ENCODE measurements at regions not wholly inside any gene's neighbourhood (a gene's known extent, or its start where the extent isn't known, plus 50 kb on each side); places are given as distances from the start of the nearest gene placed in this dataset.

DNA sequence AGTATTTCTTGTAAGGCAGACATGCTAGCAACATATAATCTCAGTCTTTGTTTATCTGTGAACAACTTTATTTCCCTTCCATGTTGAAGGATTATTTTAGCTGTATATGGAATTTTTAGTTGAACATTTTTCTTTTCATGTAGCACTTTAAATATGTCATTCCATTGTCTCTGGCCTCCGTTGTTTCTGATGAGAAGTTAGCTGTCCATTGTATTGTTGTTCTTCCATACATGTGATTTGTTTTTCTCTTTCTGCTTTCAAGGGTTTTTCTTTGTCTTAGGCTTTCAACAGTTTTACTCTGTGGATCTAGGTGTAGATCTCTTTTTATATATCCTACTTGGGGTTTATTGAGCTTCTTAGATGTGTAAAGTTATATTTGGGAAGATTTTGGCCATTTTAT is 66.3 kb upstream of the COMTD1 start:
- TF ChIP-seq, protein P1, sequence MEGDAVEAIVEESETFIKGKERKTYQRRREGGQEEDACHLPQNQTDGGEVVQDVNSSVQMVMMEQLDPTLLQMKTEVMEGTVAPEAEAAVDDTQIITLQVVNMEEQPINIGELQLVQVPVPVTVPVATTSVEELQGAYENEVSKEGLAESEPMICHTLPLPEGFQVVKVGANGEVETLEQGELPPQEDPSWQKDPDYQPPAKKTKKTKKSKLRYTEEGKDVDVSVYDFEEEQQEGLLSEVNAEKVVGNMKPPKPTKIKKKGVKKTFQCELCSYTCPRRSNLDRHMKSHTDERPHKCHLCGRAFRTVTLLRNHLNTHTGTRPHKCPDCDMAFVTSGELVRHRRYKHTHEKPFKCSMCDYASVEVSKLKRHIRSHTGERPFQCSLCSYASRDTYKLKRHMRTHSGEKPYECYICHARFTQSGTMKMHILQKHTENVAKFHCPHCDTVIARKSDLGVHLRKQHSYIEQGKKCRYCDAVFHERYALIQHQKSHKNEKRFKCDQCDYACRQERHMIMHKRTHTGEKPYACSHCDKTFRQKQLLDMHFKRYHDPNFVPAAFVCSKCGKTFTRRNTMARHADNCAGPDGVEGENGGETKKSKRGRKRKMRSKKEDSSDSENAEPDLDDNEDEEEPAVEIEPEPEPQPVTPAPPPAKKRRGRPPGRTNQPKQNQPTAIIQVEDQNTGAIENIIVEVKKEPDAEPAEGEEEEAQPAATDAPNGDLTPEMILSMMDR (IDR thresholded peaks at IDR 0.05; ENCODE audit: insufficient read depth, low read length, poor library complexity, severe bottlenecking) = no peak
- no peak for TF ChIP-seq EZH2phosphoT487 (conservative IDR thresholded peaks at IDR 0.05; ENCODE audit: low read length)
- Histone ChIP-seq H3K36me3 (ENCODE audit: low read length) (no peaks in the 10 kb centered on the region), H2AFZ (ENCODE audit: low read depth, low read length, severe bottlenecking) (no peak overlapping the region), H3K79me2 (ENCODE audit: insufficient read depth, low read length) (no peaks in the 10 kb centered on the region), H3K27ac (ENCODE audit: low read depth, low read length) (no peak overlapping the region), H3K4me2 (ENCODE audit: low read depth, low read length, poor library complexity, severe bottlenecking) (no peak overlapping the region), H3F3A (ENCODE audit: insufficient read depth) (no peaks in the 10 kb centered on the region), H3K9ac (ENCODE audit: low read length) (no peak overlapping the region), H3K27me3 (ENCODE audit: low read length) (no peaks in the 10 kb centered on the region), H3K4me3 (ENCODE audit: insufficient read depth, low read length, poor library complexity, severe bottlenecking) (no peak overlapping the region), H3K9me3 (ENCODE audit: insufficient read depth, low read length) (no peaks in the 10 kb centered on the region), H4K20me1 (ENCODE audit: low read depth, low read length) (no peaks in the 10 kb centered on the region), H3K9me2 (replicated peaks; ENCODE audit: insufficient read depth, low read length) (no peaks in the 10 kb centered on the region)

DNA sequence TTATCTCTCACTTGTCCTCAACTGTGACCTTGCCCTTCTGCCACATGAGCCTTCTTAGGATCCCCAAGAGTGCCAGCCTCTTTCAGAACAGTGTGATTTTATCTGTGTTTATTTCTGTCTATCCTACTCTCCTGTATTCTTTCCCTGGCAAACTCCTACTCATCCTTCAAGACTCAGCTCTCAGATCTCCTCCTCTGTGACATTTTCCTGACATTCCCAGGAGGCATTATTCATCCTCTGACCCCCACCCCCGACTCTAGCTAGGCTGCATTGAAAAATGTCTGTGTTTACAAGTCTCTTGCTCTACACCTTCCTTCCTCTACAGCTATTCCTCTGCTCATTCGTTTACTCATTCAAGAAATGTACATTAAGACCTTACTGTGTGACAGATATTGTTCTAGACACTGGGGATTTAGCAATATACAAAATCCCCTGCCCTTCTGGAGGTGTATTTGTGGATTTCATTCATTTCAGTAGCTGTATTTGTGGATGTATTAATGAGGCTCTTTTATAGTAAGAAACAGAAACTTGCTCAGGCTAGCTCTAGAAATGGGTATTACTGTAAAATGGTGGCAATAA is 61.4 kb upstream of the COMTD1 start:
- no peaks in the 10 kb centered on the region for H3K9me3 ChIP-seq (ENCODE audit: insufficient read depth, low read length)

DNA sequence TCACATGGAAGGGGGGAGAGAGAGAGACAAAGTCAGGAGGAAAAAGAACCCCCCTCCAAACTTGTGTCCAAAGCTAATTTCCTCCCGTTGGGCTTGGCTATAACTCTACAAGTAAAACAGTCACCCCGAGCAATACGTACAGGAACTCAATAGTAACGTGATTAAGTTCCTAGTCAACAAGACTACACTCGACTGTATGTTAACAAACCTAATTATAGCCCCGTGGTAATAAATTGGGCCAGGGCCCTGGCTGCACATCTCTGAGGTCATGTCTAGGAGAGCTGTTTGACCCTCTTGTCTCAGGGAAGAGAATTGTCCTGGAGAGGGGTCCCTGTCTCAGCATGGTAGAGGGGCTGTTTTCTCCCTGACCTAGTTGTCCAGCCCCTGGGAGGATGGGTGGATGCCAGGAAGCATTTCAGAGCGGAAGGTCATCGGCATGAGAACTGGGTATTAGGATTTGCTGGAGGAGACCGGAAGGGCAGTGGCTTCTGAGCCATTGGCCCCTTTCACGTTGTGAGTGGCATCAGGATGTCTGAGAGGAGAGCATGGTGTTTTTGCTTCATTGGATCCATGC is 60.2 kb upstream of the COMTD1 start:
- H3K9ac ChIP-seq (ENCODE audit: low read length) = no peak overlapping the region
- no peaks in the 10 kb centered on the region for H3K9me2 ChIP-seq (replicated peaks; ENCODE audit: insufficient read depth, low read length)
- H3K36me3 ChIP-seq (ENCODE audit: low read length) = no peaks in the 10 kb centered on the region
- TF ChIP-seq EZH2phosphoT487 (conservative IDR thresholded peaks at IDR 0.05; ENCODE audit: low read length) = no peak
- TF ChIP-seq, protein P1 (IDR thresholded peaks at IDR 0.05; ENCODE audit: insufficient read depth, low read length, poor library complexity, severe bottlenecking) = no peak
- H3K27me3 ChIP-seq (ENCODE audit: low read length) = no peaks in the 10 kb centered on the region
- H2AFZ ChIP-seq (ENCODE audit: low read depth, low read length, severe bottlenecking) = no peak overlapping the region
- no peak overlapping the region for H3K27ac ChIP-seq (ENCODE audit: low read depth, low read length)
- no peaks in the 10 kb centered on the region for H3K79me2 ChIP-seq (ENCODE audit: insufficient read depth, low read length)
- no peaks in the 10 kb centered on the region for H3K9me3 ChIP-seq (ENCODE audit: insufficient read depth, low read length)
- H3K4me2 ChIP-seq (ENCODE audit: low read depth, low read length, poor library complexity, severe bottlenecking) = no peak overlapping the region
- H4K20me1 ChIP-seq (ENCODE audit: low read depth, low read length) = no peaks in the 10 kb centered on the region
- no peaks in the 10 kb centered on the region for H3F3A ChIP-seq (ENCODE audit: insufficient read depth)
- H3K4me3 ChIP-seq (ENCODE audit: insufficient read depth, low read length, poor library complexity, severe bottlenecking) = no peak overlapping the region

More for the DNA sequence above, 61.4 kb upstream of the COMTD1 start:
- Histone ChIP-seq H3K4me3 (ENCODE audit: insufficient read depth, low read length, poor library complexity, severe bottlenecking) (no peak overlapping the region), H3K79me2 (ENCODE audit: insufficient read depth, low read length) (no peaks in the 10 kb centered on the region), H2AFZ (ENCODE audit: low read depth, low read length, severe bottlenecking) (no peak overlapping the region), H3K27ac (ENCODE audit: low read depth, low read length) (no peak overlapping the region), H3K4me2 (ENCODE audit: low read depth, low read length, poor library complexity, severe bottlenecking) (no peak overlapping the region), H3K9ac (ENCODE audit: low read length) (no peak overlapping the region), H3K36me3 (ENCODE audit: low read length) (no peaks in the 10 kb centered on the region), H3K27me3 (ENCODE audit: low read length) (no peaks in the 10 kb centered on the region), H3F3A (ENCODE audit: insufficient read depth) (no peaks in the 10 kb centered on the region), H3K9me2 (replicated peaks; ENCODE audit: insufficient read depth, low read length) (no peaks in the 10 kb centered on the region), H4K20me1 (ENCODE audit: low read depth, low read length) (no peaks in the 10 kb centered on the region)
- no peak for TF ChIP-seq EZH2phosphoT487 (conservative IDR thresholded peaks at IDR 0.05; ENCODE audit: low read length)
- TF ChIP-seq, protein P1 (IDR thresholded peaks at IDR 0.05; ENCODE audit: insufficient read depth, low read length, poor library complexity, severe bottlenecking) = no peak
